Left lung (tissue), 4 donors: ENCODE measurements at regions not wholly inside any gene's neighbourhood (a gene's known extent, or its start where the extent isn't known, plus 50 kb on each side); places are given as distances from the start of the nearest gene placed in this dataset.

Experiments used
- ATAC-seq: fragments of 200-7000 bp; cut with Tn5 transposase; one replicate; pipeline ENCODE4 v1.9.1; 2020; ENCODE audit warnings: moderate library complexity
- DNase-seq, 4 donors: peaks; one replicate each; pipeline ENCODE4 v3.0.0-alpha.2; 2013 to 2020
- H3K27ac ChIP-seq, 2 donors: fragments of 200-600 bp; sonication (generic) in 1 of 2; one replicate each; pipeline versions ENCODE4 v1.5.0 to v1.8.0; 2020 to 2021
- H3K27me3 ChIP-seq, 2 donors: fragments of 200-600 bp; sonication (generic) in 1 of 2; one replicate each; pipeline versions ENCODE4 v1.5.0 to v1.8.0; 2020 to 2021
- H3K36me3 ChIP-seq, 2 donors: fragments of 200-600 bp; sonication (generic) in 1 of 2; one replicate each; pipeline versions ENCODE4 v1.5.0 to v1.8.0; 2020 to 2021
- H3K4me1 ChIP-seq, 2 donors: fragments of 200-600 bp; one replicate each; pipeline ENCODE4 v1.8.0; 2021
- H3K4me3 ChIP-seq, 2 donors: fragments of 200-600 bp; sonication (generic) in 1 of 2; one replicate each; pipeline versions ENCODE4 v1.5.0 to v1.8.0; 2020 to 2021; ENCODE audit warnings: mild to moderate bottlenecking in 1 of 2
- H3K9me3 ChIP-seq, 2 donors: fragments of 200-600 bp; sonication (generic) in 1 of 2; one replicate each; pipeline versions ENCODE4 v1.5.0 to v1.8.0; 2020 to 2021
- CTCF ChIP-seq, 2 donors: fragments of 200-600 bp; sonication (generic) in 1 of 2; IDR thresholded peaks; one replicate each; pipeline versions ENCODE4 v1.5.0 to v1.8.0; 2021; ENCODE audit warnings: antibody characterized with exemption in 2 of 2
- intact Hi-C, 2 donors: fragments of 100-400 bp; cut with DNase I; formaldehyde crosslinking; loops; one replicate each; pipeline versions ENCODE4 v1.11.2 to v1.14.2; 2022
- donor health status: DM: no; HTN: yes; CAD: no.
- donor health status: DM: no; HTN: no; CAD: no.

- no peaks in the 10 kb centered on the region for H3K27me3 ChIP-seq
- no peaks in the 10 kb centered on the region for H3K36me3 ChIP-seq
- ATAC-seq = no peak
- no peak for DNase-seq
- no peak for TF ChIP-seq CTCF (IDR thresholded peaks at IDR 0.05)
- intact Hi-C loops = no loop called here
- peaks cover 0 to 13% of the 10 kb centered on the region in 2 donors for H3K9me3 ChIP-seq
- H3K4me1 ChIP-seq = no peaks in the 10 kb centered on the region
- no peak overlapping the region for H3K27ac ChIP-seq
- H3K4me3 ChIP-seq = no peak overlapping the region
Measured at GRCh38 chr3:99482191-99482590, 156.2 kb upstream of the COL8A1 start.

- ATAC-seq = no peak
- no peak for DNase-seq
- intact Hi-C loops = no loop called here
- no peak overlapping the region for H3K27ac ChIP-seq
- H3K9me3 ChIP-seq = peaks cover 0 to 16% of the 10 kb centered on the region in 2 donors
- TF ChIP-seq CTCF (IDR thresholded peaks at IDR 0.05) = no peak
- H3K4me1 ChIP-seq = no peaks in the 10 kb centered on the region
- no peak overlapping the region for H3K4me3 ChIP-seq
- no peaks in the 10 kb centered on the region for H3K36me3 ChIP-seq
- no peaks in the 10 kb centered on the region for H3K27me3 ChIP-seq
Measured at GRCh38 chr3:99481561-99481960, 156.8 kb upstream of the COL8A1 start.

- no peak for TF ChIP-seq CTCF (IDR thresholded peaks at IDR 0.05)
- H3K4me3 ChIP-seq = no peak overlapping the region
- intact Hi-C loops = no loop called here
Measured at GRCh38 chr3:99479768-99480167, 158.6 kb upstream of the COL8A1 start.

GRCh38 chr3:99477650-99478049 lies 160.7 kb upstream of the COL8A1 start:
- ATAC-seq = no peak
- DNase-seq = no peak
- intact Hi-C loops = no loop called here
- H3K4me1 ChIP-seq = no peaks in the 10 kb centered on the region
- H3K27me3 ChIP-seq = no peaks in the 10 kb centered on the region
- H3K4me3 ChIP-seq = no peak overlapping the region
- H3K36me3 ChIP-seq = no peaks in the 10 kb centered on the region
- H3K27ac ChIP-seq = no peak overlapping the region
- peaks cover 0 to 16% of the 10 kb centered on the region in 2 donors for H3K9me3 ChIP-seq
- TF ChIP-seq CTCF (IDR thresholded peaks at IDR 0.05) = no peak

More at GRCh38 chr3:99479768-99480167, 158.6 kb upstream of the COL8A1 start:
- no peak overlapping the region for H3K27ac ChIP-seq
- ATAC-seq = no peak
- H3K36me3 ChIP-seq = no peaks in the 10 kb centered on the region
- no peaks in the 10 kb centered on the region for H3K4me1 ChIP-seq
- no peak for DNase-seq
- H3K9me3 ChIP-seq = peaks cover 0 to 16% of the 10 kb centered on the region in 2 donors
- no peaks in the 10 kb centered on the region for H3K27me3 ChIP-seq

- DNase-seq = no peak
- H3K36me3 ChIP-seq = no peaks in the 10 kb centered on the region
- no peaks in the 10 kb centered on the region for H3K4me1 ChIP-seq
- H3K4me3 ChIP-seq = no peak overlapping the region
- H3K27me3 ChIP-seq = no peaks in the 10 kb centered on the region
- no peak overlapping the region for H3K27ac ChIP-seq
- ATAC-seq = no peak
- intact Hi-C loops = no loop called here
- peaks cover 0 to 16% of the 10 kb centered on the region in 2 donors for H3K9me3 ChIP-seq
- TF ChIP-seq CTCF (IDR thresholded peaks at IDR 0.05) = no peak
Measured at GRCh38 chr3:99475229-99475628, 163.2 kb upstream of the COL8A1 start.
